NT2/D1 (cell line): ENCODE measurements at regions not wholly inside any gene's neighbourhood (a gene's known extent, or its start where the extent isn't known, plus 50 kb on each side); places are given as distances from the start of the nearest gene placed in this dataset.

ENCODE experiments used
- SUZ12 ChIP-seq: IDR thresholded peaks from 2 replicates; pipeline ENCODE4 v1.6.1; 2011; ENCODE audit not compliant: insufficient read length, insufficient read depth; ENCODE audit errors: extremely low read depth
- YY1 ChIP-seq: IDR thresholded peaks from 2 replicates; pipeline ENCODE4 v1.6.1; 2011; ENCODE audit not compliant: insufficient read length, insufficient read depth
- ZNF274 ChIP-seq: IDR thresholded peaks from 2 replicates; pipeline ENCODE4 v1.6.1; 2011; ENCODE audit warnings: mild to moderate bottlenecking, low read depth, low read length

DNA sequence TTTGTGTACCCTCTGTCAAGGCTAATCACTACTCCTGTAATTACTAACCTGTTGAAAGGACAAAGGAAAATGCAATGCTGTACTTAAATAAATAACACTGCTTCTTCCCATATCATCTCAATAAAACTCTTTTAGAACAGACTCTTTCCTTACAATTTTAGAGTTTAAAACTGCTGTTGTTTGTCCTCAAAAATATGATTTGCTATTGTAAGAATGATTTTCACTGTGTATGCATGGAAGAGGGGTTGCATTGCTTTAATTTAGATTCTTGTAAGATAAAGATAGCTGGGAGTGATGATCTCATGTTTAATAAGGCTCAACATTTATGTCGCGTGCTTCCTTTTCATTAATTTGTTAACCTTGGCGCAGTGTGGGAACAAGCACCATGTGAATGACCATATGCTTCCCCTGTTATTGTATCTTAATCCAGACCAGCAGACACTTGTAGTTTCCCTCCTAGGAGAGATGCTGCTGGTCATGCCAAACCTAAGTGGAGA is 89.8 kb upstream of the ATXN1 start:
- TF ChIP-seq YY1 = no peak
- no peak for TF ChIP-seq ZNF274
- TF ChIP-seq SUZ12 = no peak
